ENCODE measurements at regions not wholly inside any gene's neighbourhood (a gene's known extent, or its start where the extent isn't known, plus 50 kb on each side); places are given as distances from the start of the nearest gene placed in this dataset.

DNA sequence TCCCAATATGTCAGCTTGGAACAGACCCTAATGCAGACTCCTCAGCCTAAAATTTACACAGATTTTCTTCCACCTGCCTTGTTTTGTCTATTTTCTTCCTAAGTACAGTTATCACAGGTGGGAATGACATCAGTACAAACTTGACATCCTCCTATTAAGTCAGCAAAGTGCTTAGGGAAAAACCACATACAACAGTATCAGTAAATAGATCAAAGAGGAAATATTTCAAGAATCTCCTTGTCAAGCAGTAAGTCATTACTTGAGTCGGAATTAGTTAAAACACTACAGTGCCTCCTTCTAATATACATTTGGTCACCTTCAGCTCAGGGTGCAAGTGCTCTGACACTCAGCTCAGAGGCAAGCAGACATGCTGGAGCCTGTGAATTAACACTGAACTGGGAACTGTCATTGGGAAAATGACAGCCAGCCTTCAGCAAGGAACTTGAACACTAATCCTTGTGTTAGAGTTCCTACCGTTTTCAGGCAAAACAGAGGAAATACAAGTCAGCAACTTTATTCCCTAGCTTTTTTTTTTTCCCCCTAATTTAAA is 394.3 kb upstream of the HTR2A start:
- intact Hi-C loops (cut with DNase I, micrococcal nuclease): no loop called here
- Histone ChIP-seq H3K36me3 (ENCODE audit: low read depth) (no peaks in the 10 kb centered on the region), H3K9me3 (peaks cover 4% of the 10 kb centered on the region), H3K4me3 (no peak overlapping the region), H3K4me1 (ENCODE audit: low read depth) (no peaks in the 10 kb centered on the region)
- ATAC-seq (no peak), DNase-seq (no peak)
- TF ChIP-seq, protein P1, sequence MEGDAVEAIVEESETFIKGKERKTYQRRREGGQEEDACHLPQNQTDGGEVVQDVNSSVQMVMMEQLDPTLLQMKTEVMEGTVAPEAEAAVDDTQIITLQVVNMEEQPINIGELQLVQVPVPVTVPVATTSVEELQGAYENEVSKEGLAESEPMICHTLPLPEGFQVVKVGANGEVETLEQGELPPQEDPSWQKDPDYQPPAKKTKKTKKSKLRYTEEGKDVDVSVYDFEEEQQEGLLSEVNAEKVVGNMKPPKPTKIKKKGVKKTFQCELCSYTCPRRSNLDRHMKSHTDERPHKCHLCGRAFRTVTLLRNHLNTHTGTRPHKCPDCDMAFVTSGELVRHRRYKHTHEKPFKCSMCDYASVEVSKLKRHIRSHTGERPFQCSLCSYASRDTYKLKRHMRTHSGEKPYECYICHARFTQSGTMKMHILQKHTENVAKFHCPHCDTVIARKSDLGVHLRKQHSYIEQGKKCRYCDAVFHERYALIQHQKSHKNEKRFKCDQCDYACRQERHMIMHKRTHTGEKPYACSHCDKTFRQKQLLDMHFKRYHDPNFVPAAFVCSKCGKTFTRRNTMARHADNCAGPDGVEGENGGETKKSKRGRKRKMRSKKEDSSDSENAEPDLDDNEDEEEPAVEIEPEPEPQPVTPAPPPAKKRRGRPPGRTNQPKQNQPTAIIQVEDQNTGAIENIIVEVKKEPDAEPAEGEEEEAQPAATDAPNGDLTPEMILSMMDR (IDR thresholded peaks at IDR 0.05): no peak

DNA sequence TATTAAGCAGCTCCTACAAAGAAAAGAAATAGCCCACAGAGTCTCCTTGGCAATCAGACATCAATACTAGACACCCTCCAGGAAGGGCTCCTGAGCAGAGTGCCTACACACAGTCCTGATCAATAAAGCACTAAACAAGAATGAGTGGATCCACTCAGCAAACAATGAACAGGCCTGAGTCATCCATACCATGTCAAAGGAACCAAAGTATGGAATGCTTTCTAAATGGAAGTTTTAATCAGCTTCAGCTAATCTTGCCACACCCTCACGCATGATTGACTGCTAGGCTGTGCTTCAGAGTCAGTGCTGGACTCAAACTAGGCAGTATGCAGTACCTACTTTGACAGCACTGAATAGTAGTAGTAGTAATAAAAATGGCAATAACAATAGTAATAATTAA is 392.7 kb upstream of the HTR2A start:
- Histone ChIP-seq H3K4me3 (no peak overlapping the region), H3K4me1 (ENCODE audit: low read depth) (no peaks in the 10 kb centered on the region), H3K9me3 (peaks cover 2% of the 10 kb centered on the region), H3K36me3 (ENCODE audit: low read depth) (no peaks in the 10 kb centered on the region)
- intact Hi-C loops (cut with DNase I, micrococcal nuclease): no loop called here
- TF ChIP-seq, protein P1 (IDR thresholded peaks at IDR 0.05): no peak
- no peak for ATAC-seq
- no peak for DNase-seq

DNA sequence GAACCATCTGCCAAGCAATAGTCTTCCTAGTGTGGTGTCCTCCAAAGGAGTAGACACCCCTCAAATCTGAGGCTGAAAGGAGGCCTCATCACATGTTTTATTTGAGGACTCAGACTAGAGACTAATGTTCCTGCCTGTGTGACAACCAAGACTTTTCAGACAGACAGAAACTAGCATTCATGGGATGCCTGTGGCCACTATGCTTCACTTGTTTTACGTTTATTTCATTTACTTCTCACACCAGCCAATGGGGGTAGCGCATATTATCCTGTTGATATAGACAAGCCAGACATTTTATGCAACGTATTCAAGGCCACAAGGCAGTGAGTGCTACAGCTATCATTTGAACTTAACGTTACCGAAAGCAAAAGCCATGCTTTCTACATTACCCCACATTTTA is 391.7 kb upstream of the HTR2A start:
- DNase-seq (no peak), ATAC-seq (no peak)
- TF ChIP-seq, protein P1 (IDR thresholded peaks at IDR 0.05): no peak
- intact Hi-C loops (cut with DNase I, micrococcal nuclease): no loop called here
- Histone ChIP-seq H3K4me3 (no peak overlapping the region), H3K9me3 (peaks cover 2% of the 10 kb centered on the region), H3K36me3 (ENCODE audit: low read depth) (no peaks in the 10 kb centered on the region), H3K4me1 (ENCODE audit: low read depth) (no peaks in the 10 kb centered on the region)

DNA sequence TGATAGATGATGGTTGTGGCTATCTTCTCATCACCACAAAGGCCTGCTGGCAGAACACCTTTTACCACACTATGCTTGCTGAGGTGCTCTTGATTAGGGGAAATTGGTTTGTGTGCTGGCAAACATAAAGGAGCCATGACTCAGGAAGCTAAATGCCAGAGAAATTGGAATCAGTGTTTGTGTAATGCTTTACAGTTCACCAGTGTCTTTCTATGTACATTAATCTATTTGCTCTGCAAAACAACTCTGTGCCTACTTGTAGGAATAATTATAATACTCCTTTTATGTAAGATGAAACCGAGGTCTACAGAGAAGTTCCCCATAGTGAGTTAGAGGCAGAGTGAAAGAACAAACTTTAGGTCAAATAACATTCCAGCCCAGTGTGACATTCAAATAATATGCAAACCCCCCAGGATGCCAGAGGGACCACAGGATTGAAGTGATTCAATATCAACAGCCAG is 390.5 kb upstream of the HTR2A start:
- Histone ChIP-seq H3K4me3 (no peak overlapping the region), H3K4me1 (ENCODE audit: low read depth) (no peaks in the 10 kb centered on the region), H3K9me3 (peaks cover 2% of the 10 kb centered on the region), H3K36me3 (ENCODE audit: low read depth) (no peaks in the 10 kb centered on the region)
- intact Hi-C loops (cut with DNase I, micrococcal nuclease): no loop called here
- ATAC-seq: no peak
- TF ChIP-seq, protein P1 (IDR thresholded peaks at IDR 0.05): no peak
- DNase-seq: no peak

DNA sequence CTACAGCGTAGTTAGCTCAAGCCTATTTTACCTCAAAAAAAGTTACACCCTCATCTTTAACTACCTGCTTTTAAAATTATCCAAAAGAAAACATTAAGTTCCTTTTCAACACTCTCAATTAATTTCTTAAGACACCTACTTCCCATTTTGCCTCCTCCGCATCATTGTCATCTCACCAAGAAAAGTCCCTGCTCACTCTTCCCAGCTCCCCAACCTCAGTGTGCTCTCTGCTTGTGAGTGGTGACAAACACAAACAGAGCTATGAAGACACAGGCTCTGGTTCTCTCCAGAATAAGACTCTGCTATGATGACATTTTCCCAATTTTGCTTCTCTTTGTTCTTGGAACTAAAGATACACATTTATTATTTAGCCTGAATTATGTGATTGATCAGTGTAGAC is 385.1 kb upstream of the HTR2A start:
- no peak overlapping the region for H3K4me3 ChIP-seq
- no peaks in the 10 kb centered on the region for H3K36me3 ChIP-seq (ENCODE audit: low read depth)
- intact Hi-C loops (cut with DNase I, micrococcal nuclease): no loop called here
- H3K4me1 ChIP-seq (ENCODE audit: low read depth): no peaks in the 10 kb centered on the region
- TF ChIP-seq, protein P1 (IDR thresholded peaks at IDR 0.05): no peak
- no peaks in the 10 kb centered on the region for H3K9me3 ChIP-seq
- no peak for DNase-seq
- no peak for ATAC-seq

DNA sequence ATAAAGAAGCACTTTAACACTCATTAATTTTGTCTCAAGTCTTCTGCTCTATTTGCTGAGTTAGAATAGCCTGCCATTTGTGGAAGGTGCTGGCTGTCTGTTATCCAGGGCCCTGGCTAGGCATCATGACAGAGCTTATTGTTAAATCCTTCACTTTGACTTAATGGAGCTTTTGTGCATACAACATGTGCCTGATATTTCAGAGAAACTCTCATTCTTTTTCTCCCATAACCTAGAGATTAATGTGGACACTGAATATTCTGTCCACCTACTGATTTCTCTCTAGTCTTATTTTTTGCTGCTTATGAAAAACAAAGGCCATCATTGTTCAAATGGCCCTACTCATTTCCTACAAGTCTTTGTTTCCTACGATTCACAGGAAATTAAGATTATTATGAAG is 383.1 kb upstream of the HTR2A start:
- intact Hi-C loops (cut with DNase I, micrococcal nuclease): no loop called here
- H3K4me1 ChIP-seq (ENCODE audit: low read depth): no peaks in the 10 kb centered on the region
- no peak overlapping the region for H3K4me3 ChIP-seq
- no peaks in the 10 kb centered on the region for H3K36me3 ChIP-seq (ENCODE audit: low read depth)
- TF ChIP-seq, protein P1 (IDR thresholded peaks at IDR 0.05): no peak
- no peaks in the 10 kb centered on the region for H3K9me3 ChIP-seq
- DNase-seq (no peak), ATAC-seq (no peak)
